SU-DHL-6 (cell line): ENCODE measurements at regions not wholly inside any gene's neighbourhood (a gene's known extent, or its start where the extent isn't known, plus 50 kb on each side); places are given as distances from the start of the nearest gene placed in this dataset.
"Not testable (repeated sequence)": the region's sequence is repeated elsewhere in the genome, so short reads cannot be mapped to it uniquely, and the experiment has no call there.

Experiments
- CTCF ChIP-seq: fragments of 200-600 bp; sonication (generic); IDR thresholded peaks from one replicate; pipeline ENCODE4 v1.5.1; 2017; ENCODE audit warnings: antibody characterized with exemption, mild to moderate bottlenecking, low read length, moderate library complexity; ENCODE audit not compliant: insufficient read depth, poor library complexity, severe bottlenecking
- EZH2phosphoT487 ChIP-seq: fragments of 200-600 bp; sonication (generic), shearing (Covaris generic); conservative IDR thresholded peaks from 2 replicates; pipeline ENCODE4 v1.6.1; 2018; ENCODE audit warnings: mild to moderate bottlenecking, antibody characterized with exemption, low read length, moderate library complexity, mixed read lengths

- TF ChIP-seq CTCF, EZH2phosphoT487: not testable (repeated sequence)
Observed at GRCh38 chr15:20063167-20063566, 478.4 kb downstream of the GOLGA6L6 start.
